A673 (cell line): ENCODE measurements at regions not wholly inside any gene's neighbourhood (a gene's known extent, or its start where the extent isn't known, plus 50 kb on each side); places are given as distances from the start of the nearest gene placed in this dataset.

Source experiments
- BruUV-seq: library from RNA; stranded (reverse); fragments of 400-500 nt; replicated peaks from 2 replicates; lab custom pipeline; 2021; lab: Mats Ljungman, UMichigan
- CTCF ChIA-PET: fragments of 300-600 bp; sonication (Branson Sonifier 250); formaldehyde crosslinking; loops from one replicate; lab custom pipeline; 2022; ENCODE audit warnings: antibody characterized with exemption; lab: Charles Lee
- POLR2A ChIA-PET: fragments of 300-600 bp; sonication (Branson Sonifier 250); formaldehyde crosslinking; loops from one replicate; lab custom pipeline; 2022; ENCODE audit warnings: antibody characterized with exemption; ENCODE audit not compliant: low non-redundant PET; lab: Charles Lee
- DNase-seq: peaks from one replicate; pipeline ENCODE4 v3.0.0-alpha.2; 2015; ENCODE audit warnings: low spot score
- H3K27ac ChIP-seq: fragments of 200-600 bp; sonication (generic); 2 replicates; pipeline ENCODE4 v1.5.1; 2016; ENCODE audit warnings: mixed run types, low read depth, mild to moderate bottlenecking, mixed read lengths, antibody characterized with exemption, low read length; ENCODE audit not compliant: poor library complexity, severe bottlenecking
- H3K27me3 ChIP-seq: fragments of 200-600 bp; sonication (generic); replicated peaks from 2 replicates; pipeline ENCODE4 v1.6.1; 2017; ENCODE audit warnings: mixed run types, low read depth, mild to moderate bottlenecking, mixed read lengths, antibody characterized with exemption, low read length; ENCODE audit not compliant: insufficient read depth, poor library complexity
- H3K36me3 ChIP-seq: fragments of 200-600 bp; sonication (generic); 2 replicates; pipeline ENCODE4 v1.6.1; 2016; ENCODE audit warnings: mixed run types, mild to moderate bottlenecking, mixed read lengths, antibody characterized with exemption, low read length; ENCODE audit not compliant: insufficient read depth, poor library complexity, severe bottlenecking
- H3K4me1 ChIP-seq: fragments of 200-600 bp; sonication (generic); 2 replicates; pipeline ENCODE4 v1.6.1; 2017; ENCODE audit warnings: mixed run types, mild to moderate bottlenecking, mixed read lengths, antibody characterized with exemption, low read length; ENCODE audit not compliant: insufficient read depth, poor library complexity, severe bottlenecking
- H3K4me3 ChIP-seq: fragments of 200-600 bp; sonication (generic); 2 replicates; pipeline ENCODE4 v1.5.1; 2016; ENCODE audit warnings: low read depth, mixed run types, mild to moderate bottlenecking, mixed read lengths, low read length; ENCODE audit not compliant: poor library complexity, severe bottlenecking
- H3K9me3 ChIP-seq: fragments of 200-600 bp; sonication (generic); 2 replicates; pipeline ENCODE4 v1.6.1; 2016; ENCODE audit warnings: mixed run types, low read depth, mild to moderate bottlenecking, mixed read lengths, antibody characterized with exemption, low read length; ENCODE audit not compliant: poor library complexity, severe bottlenecking
- CTCF ChIP-seq: fragments of 300-800, 200-600 bp; sonication (generic); conservative IDR thresholded peaks from 2 replicates; pipeline ENCODE4 v1.5.1; 2017; ENCODE audit warnings: low read depth, mild to moderate bottlenecking, antibody characterized with exemption, low read length, moderate library complexity, mixed read lengths
- EZH2 ChIP-seq: fragments of 200-600 bp; sonication (generic); IDR thresholded peaks from 2 replicates; pipeline ENCODE4 v1.6.1; 2017; ENCODE audit warnings: borderline replicate concordance, low read depth, mild to moderate bottlenecking, mixed read lengths, antibody characterized with exemption, low read length; ENCODE audit not compliant: poor library complexity, severe bottlenecking
- intact Hi-C: fragments of 100-400 bp; cut with micrococcal nuclease; formaldehyde crosslinking; loops from one replicate; pipeline ENCODE4 v1.10.0; 2022; ENCODE audit not compliant: unreplicated experiment

- no peak for DNase-seq
- no peak overlapping the region for H3K27ac ChIP-seq
- BruUV-seq, result no TSS peak
- POLR2A ChIA-PET, result no interaction called here
- intact Hi-C loops, result no loop called here
- H3K4me1 ChIP-seq, result no peaks in the 10 kb centered on the region
- H3K36me3 ChIP-seq, result no peaks in the 10 kb centered on the region
- no peaks in the 10 kb centered on the region for H3K27me3 ChIP-seq
- CTCF ChIA-PET, result no interaction called here
- H3K4me3 ChIP-seq, result no peak overlapping the region
- H3K9me3 ChIP-seq, result peaks cover 3% of the 10 kb centered on the region
- TF ChIP-seq EZH2, result no peak
- no peak for TF ChIP-seq CTCF
Observed at GRCh38 chr1:194223596-194223995, 1037.2 kb upstream of the B3GALT2 start.

- no peaks in the 10 kb centered on the region for H3K4me1 ChIP-seq
- CTCF ChIA-PET, result no interaction called here
Observed at GRCh38 chr1:194215448-194215847, 1029.0 kb upstream of the B3GALT2 start.

GRCh38 chr1:194214735-194215134 lies 1028.3 kb upstream of the B3GALT2 start:
- Histone ChIP-seq H3K36me3 (no peaks in the 10 kb centered on the region), H3K9me3 (no peaks in the 10 kb centered on the region), H3K27me3 (no peaks in the 10 kb centered on the region), H3K4me3 (no peak overlapping the region), H3K27ac (no peak overlapping the region), H3K4me1 (no peaks in the 10 kb centered on the region)
- BruUV-seq, result no TSS peak
- POLR2A ChIA-PET, result no interaction called here
- CTCF ChIA-PET, result no interaction called here
- DNase-seq, result no peak
- TF ChIP-seq EZH2, result no peak
- no peak for TF ChIP-seq CTCF
- intact Hi-C loops, result no loop called here

More at GRCh38 chr1:194215448-194215847, 1029.0 kb upstream of the B3GALT2 start:
- DNase-seq, result no peak
- intact Hi-C loops, result no loop called here
- H3K4me3 ChIP-seq, result no peak overlapping the region
- no peaks in the 10 kb centered on the region for H3K9me3 ChIP-seq
- no TSS peak for BruUV-seq
- H3K27ac ChIP-seq, result no peak overlapping the region
- no peaks in the 10 kb centered on the region for H3K27me3 ChIP-seq
- no peak for TF ChIP-seq EZH2
- TF ChIP-seq CTCF, result no peak
- H3K36me3 ChIP-seq, result no peaks in the 10 kb centered on the region
- POLR2A ChIA-PET, result no interaction called here
